Esophagus muscularis mucosa (tissue), 4 donors: ENCODE measurements at regions not wholly inside any gene's neighbourhood (a gene's known extent, or its start where the extent isn't known, plus 50 kb on each side); places are given as distances from the start of the nearest gene placed in this dataset.

Source experiments
- CTCF ChIP-seq, 3 experiments: fragments of 200-600 bp in 2 of 3; fragments of 450-650 bp in 1 of 3; sonication (generic) in 2 of 3; IDR thresholded peaks; one replicate each; pipeline ENCODE4 v1.5.1; 2017 to 2019; ENCODE audit warnings: antibody characterized with exemption in 3 of 3, mild to moderate bottlenecking in 2 of 3, moderate library complexity in 1 of 3
- EP300 ChIP-seq: sonication (generic); formaldehyde crosslinking; IDR thresholded peaks from one replicate; pipeline ENCODE4 v1.6.1; 2017; ENCODE audit warnings: antibody characterized with exemption
- POLR2A ChIP-seq: fragments of 450-650 bp; IDR thresholded peaks from one replicate; pipeline ENCODE4 v1.6.1; 2017; ENCODE audit warnings: antibody characterized with exemption, moderate library complexity, mild to moderate bottlenecking, low read depth
- POLR2AphosphoS5 ChIP-seq, 2 donors: sonication (generic); formaldehyde crosslinking; IDR thresholded peaks; one replicate each; pipeline ENCODE4 v1.6.1; 2017; ENCODE audit warnings: antibody characterized with exemption in 2 of 2

GRCh38 chr6:68013780-68014515 lies 621.1 kb upstream of the ADGRB3 start:
- TF ChIP-seq POLR2A (no peak), CTCF (IDR thresholded peaks at IDR 0.05) (no peak), POLR2AphosphoS5 (IDR thresholded peaks at IDR 0.05) (no peak), EP300 (no peak)
